ENCODE measurements at regions not wholly inside any gene's neighbourhood (a gene's known extent, or its start where the extent isn't known, plus 50 kb on each side); places are given as distances from the start of the nearest gene placed in this dataset.

DNA sequence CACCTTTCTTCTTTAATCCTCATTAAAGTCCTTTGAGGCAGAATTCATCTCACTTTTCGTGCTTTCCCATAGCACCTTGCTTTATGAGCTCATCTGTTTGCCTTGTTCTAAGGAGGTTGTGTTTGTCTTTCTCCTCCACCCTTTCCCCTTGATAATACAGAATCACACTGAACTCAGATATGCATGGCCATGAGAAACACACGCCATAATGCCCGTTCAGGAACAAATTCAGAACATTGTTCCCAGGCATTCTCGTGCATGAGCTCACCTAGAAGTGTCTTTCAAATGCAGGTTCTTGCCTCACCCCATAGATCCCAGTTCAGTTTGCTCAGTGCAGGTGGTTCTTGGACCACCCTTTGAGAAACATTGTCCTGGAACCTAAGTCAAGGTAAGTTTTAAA lies 71.1 kb downstream of the TMEM114 start:
- ChIA-PET CTCF (no interaction called here), POLR2A (no interaction called here)
- TF ChIP-seq, protein P1, sequence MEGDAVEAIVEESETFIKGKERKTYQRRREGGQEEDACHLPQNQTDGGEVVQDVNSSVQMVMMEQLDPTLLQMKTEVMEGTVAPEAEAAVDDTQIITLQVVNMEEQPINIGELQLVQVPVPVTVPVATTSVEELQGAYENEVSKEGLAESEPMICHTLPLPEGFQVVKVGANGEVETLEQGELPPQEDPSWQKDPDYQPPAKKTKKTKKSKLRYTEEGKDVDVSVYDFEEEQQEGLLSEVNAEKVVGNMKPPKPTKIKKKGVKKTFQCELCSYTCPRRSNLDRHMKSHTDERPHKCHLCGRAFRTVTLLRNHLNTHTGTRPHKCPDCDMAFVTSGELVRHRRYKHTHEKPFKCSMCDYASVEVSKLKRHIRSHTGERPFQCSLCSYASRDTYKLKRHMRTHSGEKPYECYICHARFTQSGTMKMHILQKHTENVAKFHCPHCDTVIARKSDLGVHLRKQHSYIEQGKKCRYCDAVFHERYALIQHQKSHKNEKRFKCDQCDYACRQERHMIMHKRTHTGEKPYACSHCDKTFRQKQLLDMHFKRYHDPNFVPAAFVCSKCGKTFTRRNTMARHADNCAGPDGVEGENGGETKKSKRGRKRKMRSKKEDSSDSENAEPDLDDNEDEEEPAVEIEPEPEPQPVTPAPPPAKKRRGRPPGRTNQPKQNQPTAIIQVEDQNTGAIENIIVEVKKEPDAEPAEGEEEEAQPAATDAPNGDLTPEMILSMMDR (IDR thresholded peaks at IDR 0.05; ENCODE audit: control extremely low read depth, extremely low read depth, low read depth, missing control alignments): no peak
- no peak for DNase-seq (ENCODE audit: extremely low spot score)

DNA sequence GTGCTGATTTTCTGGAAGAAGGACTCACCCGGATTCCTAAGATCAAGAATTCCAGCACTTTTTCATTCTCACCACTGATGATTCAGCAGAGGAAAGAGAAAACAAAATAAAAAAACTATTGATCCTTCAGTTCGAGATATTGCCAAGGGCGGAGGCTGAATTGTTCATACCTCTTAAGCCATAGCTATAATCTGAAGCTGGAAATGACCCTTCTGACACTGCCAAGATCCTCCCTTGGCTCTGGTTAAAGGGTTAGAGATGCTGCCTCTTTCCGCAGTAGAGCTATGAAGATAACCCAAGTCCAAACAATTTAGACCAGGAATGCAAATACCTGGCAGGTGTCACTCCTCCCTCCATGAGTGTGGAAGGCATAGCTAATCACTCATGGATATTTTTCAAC lies 73.0 kb downstream of the TMEM114 start:
- TF ChIP-seq, protein P1 (IDR thresholded peaks at IDR 0.05; ENCODE audit: control extremely low read depth, extremely low read depth, low read depth, missing control alignments): no peak
- ChIA-PET POLR2A (no interaction called here), CTCF (no interaction called here)
- no peak for DNase-seq (ENCODE audit: extremely low spot score)

DNA sequence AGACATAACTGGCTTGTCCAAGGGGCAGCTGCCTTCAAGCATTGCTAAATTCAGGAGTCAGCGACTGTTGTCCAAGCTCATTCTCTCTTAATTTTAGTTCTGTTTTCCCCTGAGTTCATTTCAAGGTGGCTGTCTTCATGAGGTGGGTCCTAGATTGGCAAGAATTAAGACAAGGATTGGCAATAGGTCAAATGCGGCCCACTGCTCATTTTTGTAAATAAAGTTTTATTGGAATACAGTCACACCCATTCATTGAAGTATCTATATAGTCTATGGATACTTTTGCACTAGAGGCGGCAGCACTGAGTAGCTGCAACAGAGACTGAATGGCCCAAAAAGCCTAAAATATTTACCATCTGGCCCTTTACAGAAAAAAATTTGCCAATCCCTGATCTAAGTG lies 73.8 kb downstream of the TMEM114 start:
- ChIA-PET CTCF (no interaction called here), POLR2A (no interaction called here)
- TF ChIP-seq, protein P1 (IDR thresholded peaks at IDR 0.05; ENCODE audit: control extremely low read depth, extremely low read depth, low read depth, missing control alignments): no peak
- no peak for DNase-seq (ENCODE audit: extremely low spot score)

DNA sequence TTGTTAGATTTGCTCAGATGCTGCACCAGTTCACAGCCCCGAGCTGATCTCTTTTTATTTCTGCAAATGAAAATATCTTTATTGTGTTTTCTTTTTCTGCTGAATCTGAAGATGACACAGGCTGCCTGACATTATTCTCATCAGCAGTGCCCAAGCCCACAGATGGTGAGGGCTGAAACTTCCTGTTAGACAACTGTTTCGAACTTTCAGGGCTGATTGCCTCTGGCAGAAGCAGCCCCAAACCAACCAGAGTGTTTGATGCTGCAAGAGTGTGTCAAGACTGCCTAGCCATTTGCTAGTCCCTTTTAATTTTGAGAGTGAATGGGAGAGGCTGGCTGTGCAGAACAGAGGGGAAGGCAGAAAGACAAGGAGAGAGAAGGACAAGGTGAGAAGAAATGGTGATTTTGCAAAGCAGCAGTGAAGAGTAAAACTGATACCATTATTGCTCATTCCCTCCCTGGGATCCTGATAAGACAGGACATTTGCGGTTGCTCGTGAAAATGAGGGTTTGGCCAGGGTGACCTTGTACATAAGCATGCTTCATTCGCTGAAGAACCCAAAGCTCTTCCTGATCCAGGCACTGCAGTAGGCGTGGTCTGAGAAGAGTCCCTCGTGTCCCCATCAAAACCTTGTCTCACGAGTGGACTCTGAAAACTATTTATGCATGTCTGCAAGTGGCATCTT lies 77.2 kb downstream of the TMEM114 start:
- CTCF ChIA-PET: no interaction called here
- no peak for DNase-seq (ENCODE audit: extremely low spot score)
- POLR2A ChIA-PET: no interaction called here
- TF ChIP-seq, protein P1 (IDR thresholded peaks at IDR 0.05; ENCODE audit: control extremely low read depth, extremely low read depth, low read depth, missing control alignments): no peak

GRCh38 chr16:8511464-8511863 lies 78.8 kb downstream of the TMEM114 start:
- POLR2A ChIA-PET: no interaction called here
- TF ChIP-seq, protein P1 (IDR thresholded peaks at IDR 0.05; ENCODE audit: control extremely low read depth, extremely low read depth, low read depth, missing control alignments): no peak
- CTCF ChIA-PET: no interaction called here
- no peak for DNase-seq (ENCODE audit: extremely low spot score)

DNA sequence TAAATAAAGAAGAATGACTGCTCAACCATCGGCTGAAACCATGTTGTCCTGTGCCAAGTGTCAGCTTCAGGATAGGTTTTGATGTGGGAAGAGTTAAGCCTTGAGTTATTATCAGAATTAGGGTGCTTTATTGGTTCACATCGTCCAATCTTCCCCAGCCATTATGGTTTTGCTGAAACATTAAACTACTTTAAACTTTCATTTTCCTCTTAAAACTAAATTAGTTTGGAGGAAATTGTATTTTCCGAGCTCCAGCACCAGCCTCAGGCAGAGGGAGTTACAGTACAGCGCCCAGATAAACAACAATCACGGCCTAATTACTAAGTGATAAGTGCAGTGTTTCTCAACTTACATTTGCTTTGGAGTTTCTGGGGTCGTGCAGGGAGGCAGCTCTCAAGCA lies 80.2 kb downstream of the TMEM114 start:
- CTCF ChIA-PET: no interaction called here
- DNase-seq (ENCODE audit: extremely low spot score): no peak
- TF ChIP-seq, protein P1 (IDR thresholded peaks at IDR 0.05; ENCODE audit: control extremely low read depth, extremely low read depth, low read depth, missing control alignments): no peak
- POLR2A ChIA-PET: no interaction called here
